Upper lobe of right lung (tissue), 1 donor: ENCODE measurements at regions not wholly inside any gene's neighbourhood (a gene's known extent, or its start where the extent isn't known, plus 50 kb on each side); places are given as distances from the start of the nearest gene placed in this dataset.
"Not testable (repeated sequence)": the region's sequence is repeated elsewhere in the genome, so short reads cannot be mapped to it uniquely, and the experiment has no call there.

Experiments used
- ATAC-seq: fragments of 200-7000 bp; cut with Tn5 transposase; one replicate; pipeline ENCODE4 v1.9.1; 2020; ENCODE audit warnings: mild to moderate bottlenecking, moderate library complexity
- DNase-seq: peaks from one replicate; pipeline ENCODE4 v3.0.0-alpha.2; 2020
- H3K27ac ChIP-seq: fragments of 200-600 bp; one replicate; pipeline ENCODE4 v1.8.0; 2022
- H3K27me3 ChIP-seq: fragments of 200-600 bp; one replicate; pipeline ENCODE4 v1.8.0; 2022; ENCODE audit warnings: mild to moderate bottlenecking
- H3K36me3 ChIP-seq: fragments of 200-600 bp; one replicate; pipeline ENCODE4 v1.8.0; 2022
- H3K4me1 ChIP-seq: fragments of 200-600 bp; one replicate; pipeline ENCODE4 v1.8.0; 2022
- H3K4me3 ChIP-seq: fragments of 200-600 bp; one replicate; pipeline ENCODE4 v1.8.0; 2022; ENCODE audit warnings: mild to moderate bottlenecking
- H3K9me3 ChIP-seq: fragments of 200-600 bp; one replicate; pipeline ENCODE4 v1.8.0; 2022
- CTCF ChIP-seq: fragments of 200-600 bp; IDR thresholded peaks from one replicate; pipeline ENCODE4 v1.8.0; 2022; ENCODE audit warnings: antibody characterized with exemption
- intact Hi-C: fragments of 100-400 bp; cut with DNase I; formaldehyde crosslinking; loops from one replicate; pipeline ENCODE4 v1.11.0; 2022
- donor health status: DM: no; HTN: yes; CAD: no; lungs with severe emphysema.

DNA sequence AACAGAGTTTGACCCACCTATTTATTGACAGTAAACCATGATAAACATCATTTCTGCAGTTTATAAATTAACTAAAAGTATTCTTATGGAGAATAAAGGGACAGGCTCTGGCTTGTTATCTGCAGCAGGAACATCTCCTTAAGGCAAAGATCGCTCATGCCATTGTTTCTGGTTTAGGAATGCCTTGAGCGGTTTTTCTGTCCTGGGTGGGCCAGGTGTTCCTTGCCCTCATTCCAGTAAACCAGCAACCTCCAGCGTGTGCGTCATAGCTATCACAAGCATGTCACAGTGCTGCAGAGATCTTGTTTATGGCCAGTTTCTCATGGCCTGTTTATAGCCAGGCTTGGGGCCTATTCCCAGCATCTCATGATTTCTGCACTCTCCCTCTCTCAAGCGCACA, 521.7 kb downstream of the HINT1 start:
- H3K27ac ChIP-seq: no peak overlapping the region
- intact Hi-C loops: no loop called here
- TF ChIP-seq CTCF: no peak
- H3K9me3 ChIP-seq: no peaks in the 10 kb centered on the region
- no peaks in the 10 kb centered on the region for H3K27me3 ChIP-seq
- H3K4me1 ChIP-seq: no peaks in the 10 kb centered on the region
- no peaks in the 10 kb centered on the region for H3K36me3 ChIP-seq
- DNase-seq: no peak
- H3K4me3 ChIP-seq: no peak overlapping the region
- no peak for ATAC-seq

DNA sequence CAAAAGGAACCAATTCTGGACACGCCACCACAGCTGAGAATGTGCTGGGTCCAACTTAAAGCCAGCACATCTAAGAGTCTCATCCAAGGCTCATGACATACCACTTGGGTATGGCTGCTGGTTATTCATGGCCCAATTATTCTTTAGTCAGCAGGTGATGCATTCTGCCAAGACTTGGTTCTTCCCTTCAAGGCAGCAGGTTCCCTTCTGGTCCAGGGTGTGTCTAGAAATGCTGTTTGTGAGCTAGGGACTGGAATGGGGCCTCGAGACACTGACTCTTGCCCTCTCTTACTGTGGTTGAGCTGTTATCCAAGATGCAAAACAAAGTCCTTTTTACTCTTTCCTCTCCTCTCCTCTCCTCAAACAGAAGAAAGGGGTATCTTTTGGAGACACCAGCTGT, 522.6 kb downstream of the HINT1 start:
- Histone ChIP-seq H3K27ac (no peak overlapping the region), H3K4me1 (no peaks in the 10 kb centered on the region), H3K4me3 (no peak overlapping the region), H3K27me3 (no peaks in the 10 kb centered on the region), H3K36me3 (no peaks in the 10 kb centered on the region), H3K9me3 (no peaks in the 10 kb centered on the region)
- TF ChIP-seq CTCF: no peak
- ATAC-seq (no peak), DNase-seq (no peak)
- intact Hi-C loops: no loop called here

DNA sequence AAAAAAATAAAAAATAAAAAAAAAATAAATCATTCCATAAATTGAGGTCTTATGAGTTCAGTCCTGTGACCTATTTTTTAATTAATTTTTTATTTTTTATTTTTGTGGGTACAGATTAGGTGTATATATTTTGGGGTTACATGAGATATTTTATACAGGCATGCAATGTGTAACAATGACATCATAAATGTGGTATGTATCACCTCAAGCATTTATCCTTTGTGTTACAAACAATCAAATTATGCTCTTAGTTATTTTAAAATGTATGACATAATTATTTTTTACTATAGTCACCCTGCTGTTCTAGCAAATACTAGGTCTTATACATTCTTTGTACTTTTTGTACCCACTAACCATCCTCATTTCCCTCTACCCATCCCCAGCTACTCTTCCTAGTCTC, 537.9 kb downstream of the HINT1 start:
- no peak for TF ChIP-seq CTCF
- Histone ChIP-seq H3K36me3 (no peaks in the 10 kb centered on the region), H3K9me3 (no peaks in the 10 kb centered on the region), H3K27ac (no peak overlapping the region), H3K4me1 (no peaks in the 10 kb centered on the region), H3K4me3 (no peak overlapping the region), H3K27me3 (no peaks in the 10 kb centered on the region)
- ATAC-seq: no peak
- DNase-seq: no peak
- intact Hi-C loops: no loop called here

DNA sequence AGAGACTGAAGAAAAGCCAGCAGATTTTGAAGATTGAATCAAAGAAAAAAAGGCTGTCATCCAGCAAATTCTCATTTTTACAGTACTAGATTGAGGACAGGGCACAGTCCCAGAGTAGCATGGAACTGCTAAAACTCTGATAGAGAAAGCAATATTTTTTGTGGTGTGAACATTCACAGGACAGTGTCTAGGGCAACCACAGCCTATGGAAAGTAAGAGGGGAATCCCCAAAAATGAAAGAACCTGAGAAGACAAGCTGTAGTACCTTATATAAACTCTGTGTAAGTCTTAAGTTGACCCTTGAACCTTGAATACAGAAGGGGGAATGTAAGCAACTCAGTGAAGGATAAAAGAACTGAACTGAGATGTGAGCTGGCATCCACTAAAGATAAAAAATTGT, 540.3 kb downstream of the HINT1 start:
- TF ChIP-seq CTCF: no peak
- Histone ChIP-seq H3K27ac (no peak overlapping the region), H3K27me3 (no peaks in the 10 kb centered on the region), H3K4me3 (no peak overlapping the region), H3K36me3 (no peaks in the 10 kb centered on the region), H3K4me1 (no peaks in the 10 kb centered on the region), H3K9me3 (no peaks in the 10 kb centered on the region)
- intact Hi-C loops: no loop called here
- DNase-seq (no peak), ATAC-seq (no peak)

DNA sequence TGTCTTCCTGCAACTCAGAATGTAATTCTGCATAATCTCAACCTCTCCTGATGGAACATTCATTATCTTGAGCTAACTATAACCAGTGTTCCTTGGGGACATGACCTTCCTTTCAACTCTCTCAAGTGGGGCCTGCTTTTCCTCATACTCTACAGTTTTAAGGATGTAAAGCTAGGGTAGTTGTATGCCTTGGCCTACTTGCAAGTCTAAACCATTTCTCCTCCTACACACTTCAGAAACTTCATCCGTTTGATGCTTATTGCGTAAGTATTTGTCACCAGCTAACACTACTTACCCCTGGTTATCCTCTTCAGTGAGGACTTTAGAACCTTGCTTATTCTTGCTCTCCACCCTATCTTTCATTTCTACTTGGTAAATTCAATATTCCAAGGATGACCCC, 548.9 kb downstream of the HINT1 start:
- DNase-seq: no peak
- no peak overlapping the region for H3K27ac ChIP-seq
- no peak for ATAC-seq
- intact Hi-C loops: no loop called here
- H3K4me3 ChIP-seq: no peak overlapping the region
- H3K9me3 ChIP-seq: no peaks in the 10 kb centered on the region
- no peak for TF ChIP-seq CTCF
- H3K36me3 ChIP-seq: no peaks in the 10 kb centered on the region
- no peaks in the 10 kb centered on the region for H3K27me3 ChIP-seq
- no peaks in the 10 kb centered on the region for H3K4me1 ChIP-seq

- Histone ChIP-seq H3K4me3 (no peak overlapping the region), H3K4me1 (no peaks in the 10 kb centered on the region), H3K9me3 (no peaks in the 10 kb centered on the region), H3K27ac (no peak overlapping the region), H3K36me3 (no peaks in the 10 kb centered on the region), H3K27me3 (no peaks in the 10 kb centered on the region)
- intact Hi-C loops: no loop called here
- no peak for ATAC-seq
- no peak for DNase-seq
- no peak for TF ChIP-seq CTCF
Measured at GRCh38 chr5:130605234-130605633, 559.8 kb downstream of the HINT1 start.

GRCh38 chr5:130596647-130597046, 568.4 kb downstream of the HINT1 start:
- H3K9me3 ChIP-seq, ATAC-seq, H3K36me3 ChIP-seq, intact Hi-C loops, H3K4me3 ChIP-seq, H3K4me1 ChIP-seq, H3K27ac ChIP-seq, DNase-seq, H3K27me3 ChIP-seq: not testable (repeated sequence)
